BE2C (cell line): ENCODE measurements at regions not wholly inside any gene's neighbourhood (a gene's known extent, or its start where the extent isn't known, plus 50 kb on each side); places are given as distances from the start of the nearest gene placed in this dataset.

Source experiments
- DNase-seq: peaks from one replicate; pipeline ENCODE4 v3.0.0-alpha.2; 2020
- H3K27me3 ChIP-seq: fragments of 250-450 bp; sonication (Bioruptor Pico); 2 replicates; pipeline ENCODE4 v1.5.1; 2020; ENCODE audit warnings: mild to moderate bottlenecking
- H3K36me3 ChIP-seq: fragments of 250-450 bp; sonication (Bioruptor Pico); 2 replicates; pipeline ENCODE4 v1.5.1; 2020; ENCODE audit warnings: mild to moderate bottlenecking
- H3K4me1 ChIP-seq: fragments of 250-450 bp; sonication (Bioruptor Pico); 2 replicates; pipeline ENCODE4 v1.5.1; 2020
- H3K4me3 ChIP-seq: 2 replicates; pipeline ENCODE4 v1.5.1; 2011; ENCODE audit warnings: low read depth, low read length
- H3K9me3 ChIP-seq: fragments of 250-450 bp; sonication (Bioruptor Pico); 2 replicates; pipeline ENCODE4 v1.5.1; 2020
- TF ChIP-seq, protein P1 (sequence below): IDR thresholded peaks from 2 replicates; pipeline ENCODE4 v1.5.1; 2012; ENCODE audit warnings: mild to moderate bottlenecking, low read depth, low read length

DNA sequence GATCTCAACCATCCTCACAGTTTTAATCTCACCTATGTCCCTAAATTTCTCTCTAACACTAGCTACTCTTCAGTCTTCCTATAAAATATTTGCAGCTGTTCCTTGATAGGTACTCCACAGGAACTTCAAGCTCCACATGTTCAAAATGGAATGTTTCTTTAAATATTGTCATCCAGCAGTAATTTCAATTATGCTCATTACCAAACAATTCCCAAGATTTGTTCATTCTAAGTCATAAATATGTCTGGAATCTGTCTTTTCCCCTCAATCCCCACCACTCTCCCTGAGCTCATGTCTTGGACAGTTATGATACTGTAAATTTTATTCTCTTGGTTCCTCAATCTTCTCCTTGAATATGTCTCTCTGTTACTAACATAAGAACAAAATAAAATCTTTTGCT, 214.4 kb downstream of the NRIP1 start:
- H3K27me3 ChIP-seq, result no peaks in the 10 kb centered on the region
- H3K4me1 ChIP-seq, result no peaks in the 10 kb centered on the region
- DNase-seq, result no peak
- no peak overlapping the region for H3K4me3 ChIP-seq
- TF ChIP-seq, protein P1, sequence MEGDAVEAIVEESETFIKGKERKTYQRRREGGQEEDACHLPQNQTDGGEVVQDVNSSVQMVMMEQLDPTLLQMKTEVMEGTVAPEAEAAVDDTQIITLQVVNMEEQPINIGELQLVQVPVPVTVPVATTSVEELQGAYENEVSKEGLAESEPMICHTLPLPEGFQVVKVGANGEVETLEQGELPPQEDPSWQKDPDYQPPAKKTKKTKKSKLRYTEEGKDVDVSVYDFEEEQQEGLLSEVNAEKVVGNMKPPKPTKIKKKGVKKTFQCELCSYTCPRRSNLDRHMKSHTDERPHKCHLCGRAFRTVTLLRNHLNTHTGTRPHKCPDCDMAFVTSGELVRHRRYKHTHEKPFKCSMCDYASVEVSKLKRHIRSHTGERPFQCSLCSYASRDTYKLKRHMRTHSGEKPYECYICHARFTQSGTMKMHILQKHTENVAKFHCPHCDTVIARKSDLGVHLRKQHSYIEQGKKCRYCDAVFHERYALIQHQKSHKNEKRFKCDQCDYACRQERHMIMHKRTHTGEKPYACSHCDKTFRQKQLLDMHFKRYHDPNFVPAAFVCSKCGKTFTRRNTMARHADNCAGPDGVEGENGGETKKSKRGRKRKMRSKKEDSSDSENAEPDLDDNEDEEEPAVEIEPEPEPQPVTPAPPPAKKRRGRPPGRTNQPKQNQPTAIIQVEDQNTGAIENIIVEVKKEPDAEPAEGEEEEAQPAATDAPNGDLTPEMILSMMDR, result no peak
- H3K9me3 ChIP-seq, result no peaks in the 10 kb centered on the region
- no peaks in the 10 kb centered on the region for H3K36me3 ChIP-seq

DNA sequence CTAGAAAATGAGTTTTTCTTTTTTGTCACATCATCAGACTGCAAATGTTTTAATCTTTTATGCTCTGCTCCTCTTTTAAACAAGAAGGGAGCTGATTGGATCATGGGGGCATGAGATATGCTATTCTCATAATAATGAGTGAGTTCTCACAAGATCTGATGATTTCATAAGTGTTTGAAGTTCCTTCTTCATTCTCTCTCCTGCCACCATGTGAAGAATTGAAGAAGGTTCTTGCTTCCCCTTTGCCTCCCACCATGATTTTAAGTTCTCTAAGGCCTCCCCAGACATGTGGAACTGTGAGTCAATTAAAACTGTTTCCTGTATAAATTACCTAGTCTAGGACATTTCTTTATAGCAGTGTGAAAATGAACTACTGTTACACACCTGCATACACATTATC, 218.2 kb downstream of the NRIP1 start:
- no peaks in the 10 kb centered on the region for H3K4me1 ChIP-seq
- TF ChIP-seq, protein P1, result no peak
- no peak overlapping the region for H3K4me3 ChIP-seq
- H3K36me3 ChIP-seq, result no peaks in the 10 kb centered on the region
- DNase-seq, result no peak
- no peaks in the 10 kb centered on the region for H3K27me3 ChIP-seq
- H3K9me3 ChIP-seq, result no peaks in the 10 kb centered on the region

DNA sequence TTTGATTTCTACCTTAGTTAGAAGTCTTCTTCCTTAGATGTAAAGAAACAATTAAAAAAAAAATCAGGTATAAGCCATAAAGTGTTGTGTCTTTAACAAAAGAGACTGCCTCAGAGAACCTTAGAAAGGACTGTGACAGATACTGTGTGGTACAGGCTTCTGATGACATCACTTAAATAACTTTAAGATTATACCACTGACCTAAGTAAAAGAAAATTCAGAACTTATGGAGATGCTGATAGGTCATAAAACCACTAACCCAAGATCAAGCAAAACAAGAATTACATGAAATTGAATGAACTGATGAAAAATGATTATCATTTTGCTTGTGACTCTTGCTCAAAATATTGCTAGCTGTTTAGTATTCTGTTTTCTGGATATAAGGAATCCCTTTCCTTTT, 220.8 kb downstream of the NRIP1 start:
- DNase-seq, result no peak
- H3K27me3 ChIP-seq, result no peaks in the 10 kb centered on the region

DNA sequence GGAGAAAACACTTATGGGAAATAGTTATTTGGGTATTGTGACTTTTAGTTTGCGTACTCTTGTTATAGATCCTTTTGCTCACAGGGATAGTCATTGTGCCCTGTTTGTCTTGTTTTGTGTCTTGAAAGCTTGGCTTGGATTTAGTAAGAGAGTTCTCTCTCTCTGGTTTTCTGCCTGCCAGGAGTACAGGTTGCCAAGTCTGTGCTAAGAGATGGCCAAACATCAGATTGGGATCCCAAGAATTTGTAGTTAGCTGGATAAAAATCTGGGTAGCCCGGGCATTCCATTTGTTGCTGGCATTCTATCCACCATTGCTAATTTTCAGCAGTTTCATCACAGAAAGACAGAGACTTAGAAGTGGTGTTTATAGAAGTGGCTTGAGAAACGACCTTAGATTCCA, 222.2 kb downstream of the NRIP1 start:
- H3K9me3 ChIP-seq, result no peaks in the 10 kb centered on the region
- no peak overlapping the region for H3K4me3 ChIP-seq
- no peaks in the 10 kb centered on the region for H3K27me3 ChIP-seq
- TF ChIP-seq, protein P1, result no peak
- DNase-seq, result no peak
- no peaks in the 10 kb centered on the region for H3K36me3 ChIP-seq
- H3K4me1 ChIP-seq, result no peaks in the 10 kb centered on the region

More for the DNA sequence above, 220.8 kb downstream of the NRIP1 start:
- Histone ChIP-seq H3K36me3 (no peaks in the 10 kb centered on the region), H3K9me3 (no peaks in the 10 kb centered on the region), H3K4me3 (no peak overlapping the region), H3K4me1 (no peaks in the 10 kb centered on the region)
- TF ChIP-seq, protein P1, result no peak

DNA sequence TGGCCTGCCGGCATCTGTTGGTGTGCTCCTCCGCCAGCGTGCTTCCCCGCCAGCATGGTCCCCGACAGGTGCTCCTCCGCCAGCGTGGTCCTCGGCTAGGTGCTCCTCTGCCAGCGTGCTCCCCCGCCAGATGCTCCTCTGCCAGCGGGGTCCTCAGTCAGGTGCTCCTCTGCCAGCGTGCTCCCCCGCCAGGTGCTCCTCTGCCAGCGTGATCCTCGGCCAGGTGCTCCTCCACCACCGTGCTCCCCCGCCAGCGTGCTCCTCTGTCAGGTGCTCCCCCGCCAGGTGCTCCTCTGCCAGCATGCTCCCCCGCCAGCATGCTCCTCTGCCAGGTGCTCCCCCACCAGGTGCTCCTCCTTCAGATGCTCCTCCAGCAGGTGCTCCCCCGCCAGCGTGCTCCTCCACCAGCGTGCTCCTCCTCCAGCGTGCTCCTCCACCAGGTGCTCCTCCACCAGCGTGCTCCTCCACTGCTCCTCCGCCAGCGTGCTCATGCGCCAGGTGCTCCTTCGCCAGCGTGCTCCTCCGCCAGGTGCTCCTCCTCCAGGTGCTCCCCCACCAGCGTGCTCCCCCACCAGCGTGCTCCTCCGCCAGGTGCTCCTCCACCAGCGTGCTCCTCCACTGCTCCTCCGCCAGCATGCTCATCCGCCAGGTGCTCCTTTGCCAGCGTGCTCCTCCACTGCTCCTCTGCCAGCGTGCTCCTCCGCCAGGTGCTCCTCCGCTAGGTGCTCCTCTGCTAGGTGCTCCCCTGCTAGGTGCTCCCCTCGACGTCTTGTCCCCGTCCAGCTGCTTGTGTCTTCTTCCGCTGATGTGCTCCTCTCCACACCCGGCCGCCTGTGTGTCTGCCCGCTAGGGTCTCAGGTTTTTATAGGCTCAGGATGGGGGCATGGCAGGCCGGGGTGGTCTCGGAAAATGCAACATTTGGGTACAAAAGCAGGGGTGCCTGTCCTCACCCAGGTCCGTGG, 223.0 kb downstream of the NRIP1 start:
- Histone ChIP-seq H3K4me3 (no peak overlapping the region), H3K9me3 (no peaks in the 10 kb centered on the region), H3K36me3 (no peaks in the 10 kb centered on the region), H3K4me1 (no peaks in the 10 kb centered on the region), H3K27me3 (no peaks in the 10 kb centered on the region)
- TF ChIP-seq, protein P1, result no peak
- no peak for DNase-seq

DNA sequence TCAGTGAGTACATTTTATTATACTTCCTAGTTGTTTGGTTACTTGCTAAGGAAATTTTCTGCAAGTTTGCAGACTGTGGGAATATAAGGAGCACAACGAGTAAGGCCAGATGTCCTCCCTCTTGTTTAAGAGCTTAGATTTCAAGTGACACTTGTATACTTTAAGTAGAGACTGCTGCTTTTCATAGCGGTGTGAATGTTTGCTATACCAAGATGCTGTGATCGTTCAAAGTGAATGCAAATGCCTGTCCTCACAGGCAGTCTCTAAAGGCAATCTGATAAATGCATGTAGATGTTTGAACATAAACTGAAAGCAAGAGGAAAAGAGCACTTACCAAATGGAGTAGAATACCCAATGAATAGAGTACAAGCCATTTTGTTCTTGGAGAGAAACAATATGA, 226.4 kb downstream of the NRIP1 start:
- H3K27me3 ChIP-seq, result no peaks in the 10 kb centered on the region
- DNase-seq, result no peak
- TF ChIP-seq, protein P1, result no peak

More for the DNA sequence above, 226.4 kb downstream of the NRIP1 start:
- Histone ChIP-seq H3K9me3 (no peaks in the 10 kb centered on the region), H3K36me3 (no peaks in the 10 kb centered on the region), H3K4me3 (no peak overlapping the region), H3K4me1 (no peaks in the 10 kb centered on the region)
